NCI-H1694 treated with DMSO at 0.1 percent for 48 hours (cell line): ENCODE measurements at regions not wholly inside any gene's neighbourhood (a gene's known extent, or its start where the extent isn't known, plus 50 kb on each side); places are given as distances from the start of the nearest gene placed in this dataset.

Experiments
- DNase-seq: peaks from one replicate; lab custom pipeline; 2025; lab: John Stamatoyannopoulos, UW

DNA sequence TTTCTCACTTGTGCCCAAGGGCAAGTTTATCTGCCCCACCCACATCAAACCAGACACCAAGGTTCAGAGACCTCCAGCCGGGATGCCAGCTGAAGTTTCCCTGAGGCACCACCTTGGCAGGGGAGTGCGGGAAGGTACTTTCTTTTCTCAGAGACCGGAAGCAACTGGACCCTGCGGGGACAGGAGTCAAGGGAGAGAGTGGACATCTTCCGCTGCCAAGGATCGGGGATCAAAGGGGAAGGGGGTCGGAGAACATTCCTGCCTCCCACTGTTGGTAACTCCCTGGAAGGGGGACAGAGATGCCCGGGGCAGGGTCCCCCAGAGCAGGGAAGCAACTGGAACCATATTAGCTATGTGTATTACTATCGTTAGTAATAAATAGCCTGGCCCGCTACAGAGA, 161.8 kb downstream of the DICER1 start:
- no peak for DNase-seq

DNA sequence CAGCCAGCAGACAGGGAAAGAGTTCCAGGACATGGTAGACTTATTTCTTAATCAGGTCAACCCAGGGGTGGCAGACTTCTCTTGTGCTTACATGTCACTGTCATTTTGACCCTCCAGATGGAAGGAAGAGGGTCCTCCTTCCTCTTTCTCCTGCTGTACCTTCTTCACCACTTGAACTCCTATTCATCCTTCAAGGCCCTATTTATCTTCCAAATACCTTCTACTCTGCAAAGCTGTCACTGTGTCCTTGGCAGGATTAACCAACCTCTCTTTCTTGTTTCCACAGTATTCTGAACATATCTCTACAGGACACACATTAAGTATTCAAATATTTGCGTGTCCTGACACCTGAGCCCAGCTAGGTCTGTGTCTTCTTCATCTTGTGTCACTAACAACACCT, 163.1 kb downstream of the DICER1 start:
- DNase-seq = no peak

DNA sequence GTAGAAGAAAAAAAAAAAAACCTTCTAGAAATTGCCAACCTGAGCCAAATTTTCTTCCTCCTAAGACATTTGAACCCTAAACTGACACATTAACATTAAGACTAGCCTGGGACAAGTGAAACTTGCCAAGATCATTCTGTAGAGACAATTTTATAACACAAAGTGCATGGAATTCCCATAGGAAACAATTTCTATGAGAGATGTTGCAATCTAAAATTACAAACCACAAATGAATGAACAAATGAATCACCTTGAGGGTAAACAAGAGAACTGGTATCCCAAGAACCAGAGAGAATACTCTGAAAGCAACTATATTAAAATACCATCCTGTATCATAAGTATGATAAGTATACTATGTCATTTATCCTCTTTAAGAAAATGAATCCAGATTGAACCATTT, 165.3 kb downstream of the DICER1 start:
- no peak for DNase-seq

DNA sequence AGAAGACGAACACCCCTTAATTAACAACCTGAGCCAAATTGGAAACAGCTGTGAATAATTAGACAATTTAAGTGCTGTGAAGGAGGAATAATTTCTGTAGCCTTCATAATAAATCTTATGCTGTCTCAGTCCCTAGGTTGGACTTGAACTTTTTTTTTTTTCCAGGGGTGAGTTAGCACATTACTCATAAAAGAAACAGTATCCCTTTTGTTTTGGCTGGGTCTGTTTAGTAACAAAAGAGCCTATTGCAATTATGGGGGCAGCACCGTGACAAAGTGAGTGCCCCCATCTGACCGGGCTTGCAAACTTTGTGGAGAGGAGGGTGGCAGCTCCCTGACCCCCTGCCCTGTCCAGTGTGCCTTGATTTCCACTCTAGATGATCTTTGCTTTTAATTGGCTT, 167.4 kb downstream of the DICER1 start:
- no peak for DNase-seq

DNA sequence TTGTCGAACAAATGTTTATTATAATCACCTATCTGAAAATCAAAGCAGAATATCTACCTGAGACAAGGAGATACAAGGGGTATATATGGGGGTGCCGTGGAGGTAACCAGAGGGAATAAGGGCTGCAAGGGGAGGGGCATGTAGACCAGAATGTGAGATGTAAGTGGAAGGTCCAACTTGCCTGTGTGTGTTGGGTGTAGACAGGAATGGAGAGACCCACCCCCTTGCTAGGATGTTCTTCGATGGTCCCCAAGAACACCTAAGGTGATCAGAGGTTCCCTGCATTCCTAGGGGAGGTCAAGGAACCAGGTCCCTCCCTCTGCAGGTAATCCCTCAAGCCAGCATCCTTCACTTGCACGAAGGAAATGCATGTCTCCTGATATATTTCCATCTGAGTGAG, 167.9 kb downstream of the DICER1 start:
- no peak for DNase-seq

DNA sequence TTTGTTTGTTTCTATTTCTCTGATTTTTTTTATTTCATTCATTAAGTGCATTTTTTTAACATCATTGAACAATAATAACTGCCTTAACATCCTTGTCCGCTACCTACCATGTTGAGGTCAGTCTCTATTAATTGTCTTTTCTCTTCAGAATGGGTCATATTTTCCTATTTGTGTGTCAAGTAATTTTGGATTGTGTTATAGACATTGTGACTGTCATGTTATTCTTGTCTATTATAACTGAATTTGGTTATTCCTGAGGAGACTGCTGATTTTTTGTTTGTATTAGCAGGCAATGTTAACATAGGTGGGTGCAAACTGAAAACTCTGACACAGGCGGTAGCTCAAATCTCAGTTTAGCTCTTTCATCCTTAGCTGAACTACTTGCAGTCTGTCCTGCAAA, 169.9 kb downstream of the DICER1 start:
- no peak for DNase-seq

DNA sequence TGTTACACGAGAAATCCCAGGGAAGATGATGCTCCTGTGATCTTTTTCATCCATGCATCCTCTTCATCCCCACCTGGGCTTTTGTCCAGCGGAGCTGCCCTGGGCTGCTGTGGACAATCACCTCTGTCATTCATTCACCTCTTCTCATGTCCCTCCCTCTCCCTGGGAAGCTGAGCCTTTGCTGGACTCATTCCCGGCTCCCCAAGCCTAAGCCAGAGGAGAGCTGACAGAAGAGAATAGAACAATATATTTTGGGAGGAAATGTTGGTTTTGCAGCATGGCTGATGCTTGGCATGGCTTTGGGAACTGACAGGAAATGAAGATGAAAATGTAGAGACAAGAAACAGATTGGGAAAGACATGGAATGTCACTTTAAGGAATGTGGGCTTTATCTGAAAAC, 177.4 kb downstream of the DICER1 start:
- no peak for DNase-seq

DNA sequence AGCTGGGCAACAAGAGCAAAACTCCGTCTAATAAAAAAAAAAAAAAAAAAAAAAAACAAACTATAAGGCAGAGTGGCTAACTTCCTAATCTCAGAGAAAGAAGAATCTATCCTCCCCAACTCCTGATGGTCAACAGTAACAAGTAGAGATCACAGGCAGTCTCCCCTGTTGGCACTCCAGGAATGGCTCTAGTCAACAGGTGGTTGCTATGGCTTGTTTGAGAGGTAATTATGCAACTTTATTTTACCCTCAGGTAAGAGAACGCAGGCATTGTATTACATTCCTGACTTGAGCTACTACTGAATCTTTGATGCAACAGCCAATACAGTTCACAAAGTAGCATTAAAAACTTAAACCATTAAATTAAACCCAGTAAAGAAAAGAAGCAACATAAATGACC, 180.3 kb downstream of the DICER1 start:
- no peak for DNase-seq

DNA sequence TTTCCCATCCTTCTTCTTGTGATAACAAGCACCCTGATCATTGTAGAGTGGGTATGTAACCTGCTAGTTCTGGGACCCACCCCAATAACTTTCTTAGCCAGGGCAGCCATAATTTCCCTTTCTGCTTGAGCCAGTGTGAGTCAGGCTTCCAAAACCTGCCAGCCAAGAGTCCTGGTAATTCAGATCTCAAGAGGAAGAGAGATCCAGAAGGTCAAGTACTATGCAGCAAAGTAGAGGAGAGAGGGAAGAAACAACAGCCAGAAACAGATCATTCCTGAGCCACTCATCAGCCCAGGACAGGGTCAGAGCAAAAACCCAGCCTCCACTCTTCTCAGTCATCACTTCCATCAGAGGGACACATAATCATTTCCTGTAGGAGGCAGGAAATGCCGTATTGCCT, 182.0 kb downstream of the DICER1 start:
- no peak for DNase-seq

DNA sequence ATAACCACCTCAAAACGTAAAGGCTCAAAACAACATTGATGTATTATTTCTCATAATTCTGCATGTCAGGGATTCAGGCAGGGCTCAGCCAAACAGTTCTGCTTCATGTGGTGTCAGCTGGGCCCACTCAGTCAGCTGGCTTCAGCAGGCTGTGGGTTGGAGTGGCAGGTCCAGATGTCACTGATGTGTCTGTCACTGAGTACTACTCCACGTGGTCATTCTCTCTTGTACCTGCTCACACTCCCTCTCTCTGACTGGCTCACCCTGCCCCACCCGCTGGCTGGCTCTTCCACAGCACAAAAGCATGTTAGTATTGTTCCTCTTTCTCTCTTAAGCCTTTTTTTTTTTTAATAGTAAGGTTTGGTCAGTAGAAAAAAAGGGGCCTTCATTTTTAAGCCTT, 182.4 kb downstream of the DICER1 start:
- no peak for DNase-seq

DNA sequence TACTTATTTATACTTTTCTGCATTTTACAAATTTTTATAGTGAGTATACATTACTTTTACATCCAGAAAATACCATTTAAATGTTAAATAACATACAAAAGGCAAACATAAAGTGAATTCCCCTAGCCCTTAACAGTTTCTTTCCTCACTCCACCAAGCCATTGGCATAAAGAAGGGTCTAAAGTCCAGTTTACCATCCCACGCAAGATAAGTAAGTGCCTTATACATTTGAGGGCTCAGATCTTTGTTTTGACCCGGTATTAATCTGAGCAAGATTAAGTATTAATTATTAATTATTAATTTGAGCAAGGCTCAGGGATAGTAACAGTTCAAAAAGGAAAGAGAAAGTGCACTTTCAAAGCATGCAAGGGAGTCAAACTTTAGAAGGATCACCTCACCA, 182.9 kb downstream of the DICER1 start:
- DNase-seq = no peak

DNA sequence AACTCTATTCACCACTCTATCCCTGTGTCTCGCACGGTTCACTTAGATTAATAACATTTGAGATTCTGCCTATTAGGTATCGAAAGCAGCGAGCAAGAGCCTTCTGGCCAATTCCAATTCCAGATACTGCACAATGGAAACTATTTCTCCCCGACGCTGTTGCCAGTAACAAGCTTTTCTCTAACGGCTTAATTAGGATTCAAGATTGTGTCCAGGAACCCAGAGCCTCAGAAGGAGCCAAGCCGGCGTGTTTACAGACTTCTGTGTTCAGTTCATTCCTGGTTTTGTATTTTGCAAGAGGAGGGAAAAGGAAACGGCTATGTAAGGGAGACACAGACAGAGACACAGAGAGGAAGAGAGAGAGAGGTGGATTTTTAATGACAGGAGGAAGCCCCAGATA, 185.6 kb downstream of the DICER1 start:
- no peak for DNase-seq

DNA sequence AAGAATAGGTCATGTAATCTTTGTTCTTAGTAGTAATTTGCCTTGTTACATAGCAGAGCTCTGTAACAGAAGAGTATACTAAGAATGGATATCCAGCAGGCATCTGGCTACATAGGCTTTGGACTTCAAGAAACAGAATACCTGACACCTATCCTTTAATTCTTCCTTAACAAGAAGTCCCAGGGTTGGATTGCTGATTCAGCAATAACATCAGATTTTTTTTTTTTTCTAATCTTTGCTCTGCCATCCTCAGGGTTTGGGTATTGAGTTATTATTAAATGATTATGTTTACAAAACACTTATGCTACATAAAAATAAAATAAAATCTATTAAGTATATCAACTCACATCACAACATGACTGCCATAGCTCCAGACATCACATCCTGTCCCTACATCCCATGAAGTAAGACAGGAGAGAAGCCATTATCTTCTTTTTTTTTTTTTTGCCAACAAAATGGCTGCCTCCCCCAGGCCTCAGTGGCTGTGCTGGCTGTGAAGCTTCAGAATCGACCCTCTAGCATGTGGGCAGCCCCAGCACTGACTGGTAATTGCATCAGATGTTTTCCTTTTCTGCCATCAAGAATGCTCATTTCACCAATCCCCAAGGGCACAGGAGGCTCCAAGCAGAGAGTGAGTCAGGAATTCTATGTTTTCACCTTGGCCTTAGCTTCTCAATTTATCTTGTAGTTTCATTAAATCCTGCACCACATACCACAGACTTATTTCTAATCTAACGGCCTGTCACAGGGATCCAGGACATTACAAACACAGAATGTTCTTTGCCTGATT, 186.2 kb downstream of the DICER1 start:
- DNase-seq = no peak

DNA sequence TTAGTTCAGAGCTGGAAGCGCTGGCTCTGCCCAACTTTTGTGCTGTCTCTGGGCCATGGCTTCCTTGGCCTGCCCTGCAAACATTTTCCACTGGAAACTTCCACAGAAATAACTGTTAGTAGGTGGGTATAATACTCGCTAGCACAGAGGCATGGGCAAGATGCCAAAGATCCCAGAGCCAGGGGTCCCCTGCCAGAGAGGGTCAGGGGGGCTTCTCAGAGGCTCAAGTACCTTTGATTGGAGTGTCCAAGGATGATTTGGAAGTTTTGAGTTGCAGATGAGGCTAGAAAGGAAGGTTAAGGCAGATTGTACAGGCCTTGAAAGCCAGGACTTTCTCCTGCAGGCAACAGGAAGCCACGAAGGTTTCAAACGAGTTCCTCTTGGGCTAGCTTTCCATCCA, 187.6 kb downstream of the DICER1 start:
- no peak for DNase-seq

DNA sequence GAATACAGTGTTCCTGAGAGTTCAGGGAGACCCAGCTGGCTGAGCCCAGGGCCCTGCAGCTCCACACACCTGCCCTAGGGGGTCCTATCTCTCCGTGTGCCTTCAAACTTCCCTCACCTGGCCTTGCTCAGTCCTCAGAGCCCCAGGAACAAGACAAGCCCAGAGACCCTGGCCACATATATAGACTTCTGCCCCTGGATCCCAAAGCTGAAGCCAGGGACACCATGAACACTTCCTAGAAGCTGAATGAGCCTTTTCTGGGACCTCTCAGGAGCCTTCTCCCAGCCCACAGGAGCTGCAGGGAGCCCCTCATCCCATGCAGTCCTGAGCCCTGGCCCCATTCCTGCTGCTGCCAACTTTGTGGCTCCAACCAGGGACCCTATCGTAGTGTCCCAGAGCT, 190.5 kb downstream of the DICER1 start:
- DNase-seq = no peak

DNA sequence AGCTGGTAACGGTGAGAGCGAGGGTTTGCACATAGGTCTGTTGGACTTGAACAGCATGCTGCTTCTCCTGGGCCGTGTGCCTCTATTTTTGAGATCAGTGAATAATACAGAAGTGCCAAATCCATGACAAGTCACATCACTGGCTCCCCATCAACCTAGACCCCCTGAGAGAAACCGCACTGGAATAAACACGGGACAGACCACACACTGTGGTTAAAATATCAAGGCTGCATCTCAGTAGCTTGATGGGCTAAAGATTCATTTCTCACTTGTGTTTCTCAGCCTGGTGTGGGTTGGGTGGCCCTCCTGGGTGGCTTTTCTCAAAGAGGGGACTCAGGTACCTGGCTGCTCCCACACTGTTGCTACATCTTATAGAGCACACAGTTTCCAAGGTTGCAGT, 191.0 kb downstream of the DICER1 start:
- DNase-seq = no peak

DNA sequence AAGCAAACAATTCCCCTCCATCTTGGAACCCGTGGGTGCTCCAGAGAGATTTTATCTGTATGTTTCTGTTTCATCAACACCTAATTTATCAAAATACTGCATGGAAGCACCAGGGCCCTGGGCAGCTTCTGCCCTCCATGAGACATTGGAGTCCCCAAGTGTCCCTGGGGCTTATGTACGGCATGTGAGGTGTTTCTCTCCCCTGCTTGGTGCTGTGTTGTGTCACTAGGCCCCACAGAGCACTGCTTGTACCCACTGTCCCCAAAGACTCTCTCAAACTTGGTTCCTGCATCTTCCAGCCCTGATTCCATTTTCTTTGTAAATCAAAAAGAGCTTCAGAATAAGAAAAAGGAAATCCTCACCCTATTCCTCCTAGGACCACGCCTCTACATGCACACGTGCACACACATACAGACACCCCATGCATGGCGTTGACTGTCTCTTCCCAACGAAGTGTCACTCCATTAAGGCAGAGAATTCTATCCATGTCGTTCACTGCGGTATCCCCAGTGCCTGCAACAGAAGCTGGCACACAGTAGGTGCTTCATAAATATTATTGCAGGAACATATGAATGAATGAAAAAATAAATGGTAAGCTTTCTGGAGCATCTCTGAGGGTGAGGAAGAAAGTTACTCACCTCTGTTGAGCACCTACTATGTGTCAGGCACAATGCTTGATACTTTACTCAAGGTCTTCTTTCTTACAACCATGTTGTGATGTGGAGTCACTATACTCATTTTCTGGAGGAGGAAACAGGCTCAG, 191.6 kb downstream of the DICER1 start:
- DNase-seq = no peak

DNA sequence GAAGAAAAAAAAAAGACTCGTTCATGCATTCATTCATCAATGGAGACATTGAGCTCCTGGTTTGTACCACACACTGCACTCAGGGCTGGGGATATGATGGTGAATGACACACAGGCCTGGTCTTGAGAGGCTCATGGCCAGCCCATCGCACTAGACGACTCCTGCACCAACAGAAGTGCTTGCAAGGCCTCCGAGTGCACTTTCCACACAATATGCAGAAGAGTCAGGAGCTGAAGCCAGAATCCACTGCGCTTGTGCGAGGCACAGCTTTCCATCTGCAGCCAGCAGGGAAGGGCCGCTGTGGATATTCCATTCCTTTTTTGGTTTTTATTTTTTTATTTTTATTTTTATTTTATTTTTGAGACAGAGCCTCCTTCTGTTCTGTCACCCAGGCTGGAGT, 192.4 kb downstream of the DICER1 start:
- DNase-seq = no peak

DNA sequence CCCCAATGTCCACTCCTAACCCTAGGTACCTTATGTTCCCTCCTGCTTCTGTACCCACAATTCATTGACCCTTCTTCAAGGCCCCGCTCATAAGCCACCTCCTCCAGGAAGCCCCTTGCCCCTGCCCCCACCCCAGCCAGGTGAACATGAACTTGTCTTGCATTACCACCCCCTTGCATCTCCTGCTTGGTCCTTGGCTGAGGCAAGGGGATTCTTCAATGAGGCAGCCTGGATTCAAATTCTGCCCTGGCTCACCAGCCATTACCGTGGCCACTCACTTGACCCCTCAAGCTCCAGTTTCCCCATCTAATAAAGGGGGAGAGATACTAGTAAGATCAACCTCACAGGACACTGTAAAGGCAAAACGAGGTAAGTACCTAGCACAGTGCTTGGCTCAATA, 193.1 kb downstream of the DICER1 start:
- no peak for DNase-seq

DNA sequence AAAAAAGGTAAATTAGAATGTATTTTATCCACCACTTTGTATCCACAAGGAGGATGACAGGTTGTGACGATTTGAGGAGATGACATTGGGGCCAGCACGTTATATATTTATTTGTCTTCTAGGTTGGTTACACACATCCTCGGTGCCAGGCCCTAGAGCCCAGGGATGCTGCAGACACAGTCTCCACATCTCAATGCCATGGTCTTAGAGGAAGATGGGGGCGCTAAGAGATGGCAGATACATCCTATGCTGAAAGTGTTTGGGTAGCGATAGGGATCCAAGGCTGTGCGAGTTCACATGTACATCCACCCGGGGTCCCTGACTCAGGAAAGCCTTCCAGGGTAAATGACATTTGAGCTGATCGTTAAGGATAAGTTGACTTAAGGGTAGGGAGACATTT, 193.1 kb upstream of the GSC start:
- DNase-seq = no peak

DNA sequence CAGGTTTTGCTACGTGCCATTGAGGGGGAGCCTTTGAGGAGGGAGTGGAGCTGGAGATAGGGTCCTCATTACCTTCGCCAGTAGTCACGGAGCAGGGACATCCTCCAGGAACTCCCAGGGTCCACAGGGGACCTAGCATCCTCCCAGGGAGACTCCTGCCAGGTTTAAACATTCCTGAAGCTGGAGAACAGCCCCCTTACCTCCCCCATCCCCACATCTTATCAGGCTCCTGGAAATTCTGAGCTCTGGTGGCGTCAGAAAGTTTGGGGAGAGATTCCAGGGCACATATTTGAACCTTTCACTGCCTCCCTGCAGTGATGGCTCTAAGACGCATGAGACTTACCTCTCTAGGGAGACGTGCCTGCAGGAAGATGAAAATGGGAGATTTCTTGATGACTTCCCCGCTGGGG, 192.3 kb upstream of the GSC start:
- no peak for DNase-seq

DNA sequence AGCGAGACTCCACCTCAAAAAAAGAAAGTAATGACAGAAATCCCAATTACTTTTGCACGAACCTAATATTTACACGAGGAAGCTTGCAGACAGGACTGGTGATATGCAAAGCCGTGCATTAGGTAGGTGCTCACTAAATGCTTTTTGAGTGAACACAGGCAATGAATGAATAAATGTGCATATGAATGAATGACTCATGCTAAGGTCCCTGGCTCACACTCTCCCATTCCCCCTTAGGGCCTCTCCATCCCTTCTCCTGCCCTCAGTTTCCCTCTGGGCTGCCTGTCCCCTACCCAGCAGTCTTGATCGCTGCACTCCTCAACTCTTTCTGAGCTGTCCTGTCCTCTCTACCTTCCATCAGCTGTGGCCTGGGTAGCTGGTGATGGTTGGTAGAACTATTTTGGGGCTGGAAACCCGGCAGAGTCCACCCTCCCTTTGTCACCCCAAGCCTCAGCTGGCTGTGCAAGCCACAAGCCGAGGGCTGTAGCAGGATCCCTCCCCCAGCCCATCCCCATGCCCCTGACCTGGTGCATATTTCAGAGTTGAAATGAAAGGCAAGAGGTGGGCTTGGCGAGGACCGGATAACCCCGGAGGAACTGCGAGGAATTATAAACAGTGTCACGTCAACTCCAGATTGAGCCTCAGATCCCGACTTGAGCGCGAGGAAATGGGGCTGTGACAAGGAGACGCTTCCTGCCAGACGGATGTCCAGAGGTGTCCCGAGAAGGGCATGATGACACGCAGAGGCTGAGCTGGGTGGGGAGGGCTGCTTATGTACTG, 191.7 kb upstream of the GSC start:
- no peak for DNase-seq
